Retinal pigment epithelial cell (primary cell): ENCODE measurements at regions not wholly inside any gene's neighbourhood (a gene's known extent, or its start where the extent isn't known, plus 50 kb on each side); places are given as distances from the start of the nearest gene placed in this dataset.
A peak's percentile ranks its signal among the peaks of the same experiment; 100 is the strongest.

Experiments
- DNase-seq: peaks from one replicate; pipeline ENCODE4 v3.0.0-alpha.2; 2010; ENCODE audit warnings: low read depth
- H3K4me3 ChIP-seq: 2 replicates; pipeline ENCODE4 v1.5.1; 2011; ENCODE audit warnings: mild to moderate bottlenecking, low read length, control low read depth, moderate library complexity
- CTCF ChIP-seq: conservative IDR thresholded peaks from 2 replicates; pipeline ENCODE4 v1.5.1; 2011; ENCODE audit warnings: low read depth, low read length, control low read depth, inconsistent platforms

GRCh38 chr2:52404866-52405265 lies 1362.7 kb upstream of the CHAC2 start:
- H3K4me3 ChIP-seq: no peak overlapping the region
- no peak for DNase-seq
- no peak for TF ChIP-seq CTCF

- H3K4me3 ChIP-seq: no peak overlapping the region
- no peak for TF ChIP-seq CTCF
- no peak for DNase-seq
These were observed 1363.6 kb upstream of the CHAC2 start for GRCh38 chr2:52404046-52404445.

- no peak overlapping the region for H3K4me3 ChIP-seq
- no peak for TF ChIP-seq CTCF
- DNase-seq: no peak
These were observed 1365.5 kb upstream of the CHAC2 start for GRCh38 chr2:52402128-52402527.

- no peak for TF ChIP-seq CTCF
- DNase-seq: no peak
- H3K4me3 ChIP-seq: no peak overlapping the region
These were observed 1364.9 kb upstream of the NRXN1 start for GRCh38 chr2:52396836-52397235.

- no peak for TF ChIP-seq CTCF
- no peak overlapping the region for H3K4me3 ChIP-seq
These were observed 1364.0 kb upstream of the NRXN1 start for GRCh38 chr2:52395912-52396311.

GRCh38 chr2:52391621-52392020 lies 1359.7 kb upstream of the NRXN1 start:
- H3K4me3 ChIP-seq: no peak overlapping the region
- TF ChIP-seq CTCF: no peak
- DNase-seq: no peak

More at GRCh38 chr2:52395912-52396311, 1364.0 kb upstream of the NRXN1 start:
- no peak for DNase-seq

GRCh38 chr2:52390651-52391050 lies 1358.7 kb upstream of the NRXN1 start:
- peak; percentile 64 for DNase-seq
- TF ChIP-seq CTCF: no peak

More at GRCh38 chr2:52390651-52391050, 1358.7 kb upstream of the NRXN1 start:
- no peak overlapping the region for H3K4me3 ChIP-seq
